HEK293T (cell line): ENCODE measurements at regions not wholly inside any gene's neighbourhood (a gene's known extent, or its start where the extent isn't known, plus 50 kb on each side); places are given as distances from the start of the nearest gene placed in this dataset.

Experiments
- CTCF ChIA-PET: fragments of 350-600 bp; formaldehyde crosslinking; extraction: SDS; loops from one replicate; lab custom pipeline; 2021; ENCODE audit warnings: antibody characterized with exemption, inconsistent platforms; lab: Yijun Ruan, JAX
- POLR2A ChIA-PET: fragments of 350-600 bp; formaldehyde crosslinking; extraction: SDS; loops from one replicate; lab custom pipeline; 2020; ENCODE audit warnings: antibody characterized with exemption, inconsistent platforms; lab: Yijun Ruan, JAX
- DNase-seq: peaks from one replicate; pipeline ENCODE4 v3.0.0; 2012; ENCODE audit warnings: mixed read lengths; ENCODE audit errors: extremely low spot score
- ARNT ChIP-seq: fragments of 450-650 bp; IDR thresholded peaks from 2 replicates; pipeline ENCODE4 v1.6.1; 2017; ENCODE audit warnings: mild to moderate bottlenecking
- BHLHE40 ChIP-seq: fragments of 450-650 bp; IDR thresholded peaks from 2 replicates; pipeline ENCODE4 v1.6.1; 2016; ENCODE audit warnings: mild to moderate bottlenecking, moderate library complexity, borderline replicate concordance
- CTBP1 ChIP-seq: fragments of 450-650 bp; IDR thresholded peaks from 2 replicates; pipeline ENCODE4 v1.6.1; 2016; ENCODE audit warnings: borderline replicate concordance
- ELF4 ChIP-seq: fragments of 450-650 bp; IDR thresholded peaks from 2 replicates; pipeline ENCODE4 v1.6.1; 2017; ENCODE audit warnings: antibody characterized with exemption
- FOXA1 ChIP-seq: fragments of 450-650 bp; IDR thresholded peaks from 2 replicates; pipeline ENCODE4 v1.6.1; 2016; ENCODE audit warnings: mild to moderate bottlenecking
- FOXK2 ChIP-seq: fragments of 450-650 bp; IDR thresholded peaks from 2 replicates; pipeline ENCODE4 v1.6.1; 2016; ENCODE audit warnings: mild to moderate bottlenecking
- FOXM1 ChIP-seq: fragments of 450-650 bp; IDR thresholded peaks from 2 replicates; pipeline ENCODE4 v1.6.1; 2017; ENCODE audit warnings: mild to moderate bottlenecking, borderline replicate concordance
- HDGF ChIP-seq: fragments of 450-650 bp; IDR thresholded peaks from 2 replicates; pipeline ENCODE4 v1.6.1; 2017; ENCODE audit warnings: antibody characterized with exemption, borderline replicate concordance
- L3MBTL2 ChIP-seq: fragments of 450-650 bp; conservative IDR thresholded peaks from 2 replicates; pipeline ENCODE4 v1.6.1; 2016; ENCODE audit warnings: mild to moderate bottlenecking
- LEF1 ChIP-seq: fragments of 450-650 bp; IDR thresholded peaks from 2 replicates; pipeline ENCODE4 v1.6.1; 2017; ENCODE audit warnings: mild to moderate bottlenecking, borderline replicate concordance
- NFRKB ChIP-seq: fragments of 450-650 bp; IDR thresholded peaks from 2 replicates; pipeline ENCODE4 v1.6.1; 2016; ENCODE audit warnings: mild to moderate bottlenecking, moderate library complexity
- SP1 ChIP-seq: fragments of 450-650 bp; IDR thresholded peaks from 2 replicates; pipeline ENCODE4 v1.6.1; 2017
- SUZ12 ChIP-seq: fragments of 450-650 bp; IDR thresholded peaks from 2 replicates; pipeline ENCODE4 v1.6.1; 2016; ENCODE audit warnings: mild to moderate bottlenecking
- TARDBP ChIP-seq: fragments of 450-650 bp; IDR thresholded peaks from 2 replicates; pipeline ENCODE4 v1.6.1; 2016
- ZNF384 ChIP-seq: fragments of 450-650 bp; IDR thresholded peaks from 2 replicates; pipeline ENCODE4 v1.6.1; 2016
- TF ChIP-seq, protein P1 (sequence below): fragments of 450-650 bp; IDR thresholded peaks from 2 replicates; pipeline ENCODE4 v1.6.1; 2016

DNA sequence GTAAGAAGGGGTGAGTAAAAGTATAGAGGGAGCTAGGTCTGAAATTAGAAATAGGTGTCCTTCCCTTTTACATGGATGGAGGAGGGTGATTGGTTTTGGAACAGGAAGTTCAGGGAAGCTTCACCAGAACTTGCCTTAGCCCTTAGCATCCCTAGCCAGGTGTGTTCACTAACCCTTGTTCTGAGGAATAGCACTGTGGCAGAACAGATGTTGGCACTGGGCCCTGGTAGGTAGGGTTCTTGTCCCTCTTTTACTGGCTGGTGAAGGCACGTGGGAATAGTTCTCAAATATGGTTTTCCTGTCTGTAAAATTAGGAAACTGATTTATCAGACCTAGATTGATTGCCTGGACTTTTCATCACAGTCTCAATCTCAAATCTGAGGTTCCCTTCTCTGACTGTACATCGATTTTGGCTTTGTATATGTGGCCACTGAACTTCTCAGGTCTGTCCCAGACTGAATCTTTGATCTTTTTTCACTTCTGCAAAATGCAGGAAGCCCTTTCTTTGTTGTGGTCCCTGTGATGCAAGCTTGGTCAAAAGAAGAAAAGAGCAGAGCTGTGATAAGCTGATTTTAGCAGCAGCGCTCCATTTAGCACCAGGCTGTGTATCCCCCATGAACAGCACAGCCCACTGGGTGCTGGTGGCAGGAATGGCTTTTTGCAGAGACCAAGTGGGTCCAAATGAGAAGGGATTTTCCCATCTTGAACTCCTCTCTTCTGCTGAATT lies 86.2 kb upstream of the HTR2A start:
- POLR2A ChIA-PET, result no interaction called here
- no peak for TF ChIP-seq SUZ12
- TF ChIP-seq NFRKB, result no peak
- no peak for TF ChIP-seq ELF4
- TF ChIP-seq FOXA1, result no peak
- no peak for TF ChIP-seq BHLHE40
- TF ChIP-seq, protein P1, sequence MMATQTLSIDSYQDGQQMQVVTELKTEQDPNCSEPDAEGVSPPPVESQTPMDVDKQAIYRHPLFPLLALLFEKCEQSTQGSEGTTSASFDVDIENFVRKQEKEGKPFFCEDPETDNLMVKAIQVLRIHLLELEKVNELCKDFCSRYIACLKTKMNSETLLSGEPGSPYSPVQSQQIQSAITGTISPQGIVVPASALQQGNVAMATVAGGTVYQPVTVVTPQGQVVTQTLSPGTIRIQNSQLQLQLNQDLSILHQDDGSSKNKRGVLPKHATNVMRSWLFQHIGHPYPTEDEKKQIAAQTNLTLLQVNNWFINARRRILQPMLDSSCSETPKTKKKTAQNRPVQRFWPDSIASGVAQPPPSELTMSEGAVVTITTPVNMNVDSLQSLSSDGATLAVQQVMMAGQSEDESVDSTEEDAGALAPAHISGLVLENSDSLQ, result no peak
- TF ChIP-seq ZNF384, result no peak
- TF ChIP-seq CTBP1, result no peak
- CTCF ChIA-PET, result interaction anchor here (0.6 kb wide), 1 partner anchor 22 kb away, joined by 5 read pairs; no protein-coding TSS in a partner anchor
- no peak for DNase-seq

DNA sequence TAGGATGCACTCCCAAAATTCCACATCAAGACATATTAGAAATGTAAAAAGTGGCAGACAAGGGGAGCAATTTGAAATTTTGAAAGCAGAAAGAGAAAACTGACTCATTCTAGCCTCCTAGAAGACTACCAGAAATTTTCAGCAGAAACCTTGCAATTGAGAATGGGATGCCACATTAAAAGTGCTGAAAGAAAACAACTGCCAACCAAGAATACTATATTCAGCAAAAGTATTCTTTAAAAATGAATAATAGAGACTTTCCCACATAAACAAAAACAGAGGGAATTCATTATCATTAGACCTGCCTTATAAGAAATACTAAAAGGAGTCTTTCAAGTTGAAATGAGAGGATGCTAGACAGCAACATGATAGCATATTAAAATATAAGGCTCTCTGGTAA lies 78.3 kb upstream of the HTR2A start:
- ChIA-PET CTCF (interaction anchor here (0.6 to 0.7 kb wide), 2 partner anchors 20 to 69 kb away, joined by 3 to 6 read pairs; no protein-coding TSS in a partner anchor), POLR2A (no interaction called here)
- no peak for DNase-seq
- TF ChIP-seq TARDBP, result no peak
- TF ChIP-seq NFRKB, result no peak
- no peak for TF ChIP-seq SP1
- TF ChIP-seq ELF4, result no peak
- TF ChIP-seq ZNF384, result no peak
- TF ChIP-seq, protein P1, result no peak
- TF ChIP-seq FOXA1, result no peak
- no peak for TF ChIP-seq SUZ12
- no peak for TF ChIP-seq L3MBTL2

DNA sequence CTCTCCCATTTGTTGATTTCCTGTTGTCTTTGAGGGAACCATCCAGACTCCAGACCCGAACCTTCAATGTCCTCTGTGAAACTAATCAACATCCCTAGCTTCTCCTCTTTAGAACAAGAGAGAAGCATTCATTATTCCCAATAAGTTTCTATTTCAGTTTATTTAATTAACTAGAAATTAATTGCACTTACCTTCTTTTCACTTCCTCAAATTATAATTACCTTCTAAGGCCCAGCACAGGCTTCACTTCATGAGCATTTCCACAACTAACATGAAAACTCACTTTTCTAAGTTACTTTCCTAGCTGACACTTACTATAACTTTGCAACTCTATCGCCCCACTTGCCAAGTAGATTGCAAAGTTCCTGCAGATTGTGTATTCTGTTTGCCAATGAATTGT lies 71.6 kb upstream of the HTR2A start:
- DNase-seq, result no peak
- no peak for TF ChIP-seq CTBP1
- no peak for TF ChIP-seq FOXK2
- TF ChIP-seq ELF4, result no peak
- no peak for TF ChIP-seq LEF1
- TF ChIP-seq TARDBP, result no peak
- TF ChIP-seq ARNT, result no peak
- ChIA-PET CTCF (no interaction called here), POLR2A (no interaction called here)

DNA sequence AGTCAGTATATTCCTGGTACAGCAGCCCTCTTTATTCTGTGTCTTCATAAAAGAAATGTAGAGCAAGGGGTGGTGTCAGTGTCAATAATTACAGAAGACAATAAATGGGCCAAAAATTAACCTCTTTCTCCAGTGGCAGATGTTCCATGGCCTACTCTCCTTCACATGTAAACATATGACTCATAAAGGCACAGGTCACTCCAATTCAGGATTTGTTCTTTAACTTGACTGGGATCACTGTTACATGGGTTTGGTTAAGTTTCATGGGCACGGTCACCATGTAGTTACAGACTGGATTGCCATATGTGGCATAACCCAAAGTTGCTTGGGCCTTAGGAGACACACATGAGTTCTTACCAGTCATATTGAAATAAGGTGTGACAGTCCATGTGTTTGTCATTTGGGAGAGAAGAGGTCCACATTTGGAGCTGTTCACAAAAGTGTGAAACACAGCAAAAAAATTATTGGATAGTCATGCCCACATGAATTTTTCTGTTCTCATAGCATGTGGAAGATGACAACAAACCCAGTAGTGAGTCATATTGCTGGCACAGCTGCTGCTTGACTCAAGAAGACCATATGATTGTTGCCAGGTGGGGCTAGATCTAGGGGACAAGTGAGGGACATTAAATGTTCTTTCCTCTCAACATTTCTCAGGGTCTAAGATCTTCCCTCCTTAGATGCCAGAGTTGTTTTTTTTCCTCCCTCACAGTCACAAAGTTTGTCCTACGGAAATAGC lies 68.1 kb upstream of the HTR2A start:
- no peak for DNase-seq
- ChIA-PET CTCF (interaction anchor here (0.7 kb wide), 1 partner anchor 13 kb away, joined by 3 read pairs; no protein-coding TSS in a partner anchor), POLR2A (no interaction called here)

DNA sequence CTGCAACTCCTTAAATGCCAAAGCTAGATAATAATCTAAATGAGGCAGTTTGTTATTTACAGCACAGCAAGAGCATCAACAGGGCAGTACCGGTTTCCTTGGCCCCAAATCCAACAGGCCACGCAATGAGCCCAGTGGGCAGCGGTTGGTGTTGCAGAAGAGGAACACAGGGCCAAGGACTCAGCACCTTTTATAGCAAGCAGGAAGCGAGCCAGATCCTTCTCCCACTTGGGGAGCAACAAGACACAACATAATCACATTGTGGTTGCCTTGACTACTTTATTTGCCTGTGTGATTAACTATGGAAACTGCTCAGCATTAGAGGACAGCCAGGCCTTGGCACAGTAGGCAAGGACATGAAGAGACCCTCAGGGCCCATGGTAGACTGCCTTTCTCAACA lies 67.1 kb upstream of the HTR2A start:
- CTCF ChIA-PET, result no interaction called here
- POLR2A ChIA-PET, result no interaction called here

More for the DNA sequence above, 68.1 kb upstream of the HTR2A start:
- no peak for TF ChIP-seq BHLHE40
- TF ChIP-seq HDGF, result no peak
- TF ChIP-seq NFRKB, result no peak
- no peak for TF ChIP-seq FOXA1
- TF ChIP-seq ZNF384, result no peak
- no peak for TF ChIP-seq LEF1
- no peak for TF ChIP-seq SUZ12
- no peak for TF ChIP-seq L3MBTL2
- TF ChIP-seq, protein P1, result no peak
- no peak for TF ChIP-seq FOXK2
- no peak for TF ChIP-seq SP1
- TF ChIP-seq ELF4, result no peak
- no peak for TF ChIP-seq CTBP1
- no peak for TF ChIP-seq FOXM1
- no peak for TF ChIP-seq ARNT
- no peak for TF ChIP-seq TARDBP

More for the DNA sequence above, 67.1 kb upstream of the HTR2A start:
- no peak for DNase-seq
- no peak for TF ChIP-seq NFRKB
- no peak for TF ChIP-seq BHLHE40
- no peak for TF ChIP-seq SUZ12
- no peak for TF ChIP-seq SP1
- TF ChIP-seq ELF4, result no peak
- no peak for TF ChIP-seq FOXA1
- TF ChIP-seq CTBP1, result no peak
- TF ChIP-seq ARNT, result no peak
- no peak for TF ChIP-seq ZNF384
- TF ChIP-seq LEF1, result no peak
- TF ChIP-seq FOXM1, result no peak
- TF ChIP-seq TARDBP, result no peak
- TF ChIP-seq, protein P1, result no peak
- no peak for TF ChIP-seq L3MBTL2
